Sigmoid colon (tissue), 6 donors: ENCODE measurements at regions not wholly inside any gene's neighbourhood (a gene's known extent, or its start where the extent isn't known, plus 50 kb on each side); places are given as distances from the start of the nearest gene placed in this dataset.

ENCODE experiments used
- DNase-seq: peaks from one replicate; pipeline ENCODE4 v3.0.0-alpha.2; 2019
- H3K27ac ChIP-seq, 4 donors: fragments of 200-600 bp; sonication (generic); one replicate each; pipeline ENCODE4 v1.5.1; 2016 to 2019; ENCODE audit warnings: mild to moderate bottlenecking in 1 of 4
- H3K27me3 ChIP-seq, 3 donors: fragments of 200-600 bp; sonication (generic); one replicate each; pipeline ENCODE4 v1.5.1; 2019; ENCODE audit warnings: mild to moderate bottlenecking in 1 of 3
- H3K36me3 ChIP-seq, 4 donors: fragments of 200-600 bp; sonication (generic); one replicate each; pipeline ENCODE4 v1.5.1; 2016 to 2019
- H3K4me1 ChIP-seq, 4 donors: fragments of 200-600 bp; sonication (generic); one replicate each; pipeline ENCODE4 v1.5.1; 2017 to 2019
- H3K4me3 ChIP-seq, 4 donors: fragments of 200-600 bp; sonication (generic); one replicate each; pipeline ENCODE4 v1.5.1; 2017 to 2019; ENCODE audit warnings: mild to moderate bottlenecking in 2 of 4, moderate library complexity in 1 of 4
- H3K9me3 ChIP-seq, 4 donors: fragments of 200-600 bp in 3 of 4; sonication (generic) in 3 of 4; one replicate each; pipeline versions ENCODE4 v1.5.1 to v1.6.1; 2013 to 2019
- CTCF ChIP-seq, 4 experiments: fragments of 450-650 bp in 3 of 4; fragments of 200-600 bp in 1 of 4; IDR thresholded peaks; one replicate each; pipeline ENCODE4 v1.5.1; 2016 to 2019; ENCODE audit warnings: antibody characterized with exemption in 4 of 4, mild to moderate bottlenecking in 3 of 4, moderate library complexity in 2 of 4
- EP300 ChIP-seq, 4 donors: sonication (generic); formaldehyde crosslinking; IDR thresholded peaks; one replicate each; pipeline ENCODE4 v1.6.1; 2017; ENCODE audit warnings: antibody characterized with exemption in 4 of 4
- POLR2A ChIP-seq, 2 donors: fragments of 450-650 bp; IDR thresholded peaks; one replicate each; pipeline ENCODE4 v1.6.1; 2016; ENCODE audit warnings: antibody characterized with exemption in 2 of 2, mild to moderate bottlenecking in 2 of 2, moderate library complexity in 2 of 2
- POLR2AphosphoS5 ChIP-seq, 4 donors: sonication (generic); formaldehyde crosslinking; IDR thresholded peaks; one replicate each; pipeline ENCODE4 v1.6.1; 2017; ENCODE audit warnings: antibody characterized with exemption in 4 of 4
- WGBS, 2 donors: extraction: QIAGEN DNeasy Blood & Tissue Kit; methylation state at CpG; one replicate each; pipeline ENCODE4 v1.1.7; 2013; 5-methylcytosine and 5-hydroxymethylcytosine counted together
- intact Hi-C: fragments of 100-400 bp; cut with DNase I; formaldehyde crosslinking; loops from one replicate; pipeline ENCODE4 v1.15.1; 2023
- donor health status: healthy with polysubstance abuse.
- donor health status: healthy.

GRCh38 chr14:49396801-49397200, 189.4 kb downstream of the RPS29 start:
- Histone ChIP-seq H3K36me3 (no peaks in the 10 kb centered on the region), H3K9me3 (no peaks in the 10 kb centered on the region), H3K4me1 (no peaks in the 10 kb centered on the region), H3K4me3 (no peak overlapping the region), H3K27ac (no peak overlapping the region), H3K27me3 (no peaks in the 10 kb centered on the region)
- TF ChIP-seq POLR2AphosphoS5 (IDR thresholded peaks at IDR 0.05), result no peak
- TF ChIP-seq EP300 (IDR thresholded peaks at IDR 0.05), result no peak
- no peak for TF ChIP-seq POLR2A (IDR thresholded peaks at IDR 0.05)
- no peak for TF ChIP-seq CTCF (IDR thresholded peaks at IDR 0.05)
- DNase-seq, result no peak
- intact Hi-C loops, result no loop called here

GRCh38 chr14:49381778-49382177, 204.4 kb downstream of the RPS29 start:
- Histone ChIP-seq H3K4me3 (no peak overlapping the region), H3K9me3 (no peaks in the 10 kb centered on the region), H3K4me1 (no peaks in the 10 kb centered on the region), H3K27me3 (no peaks in the 10 kb centered on the region), H3K36me3 (no peaks in the 10 kb centered on the region), H3K27ac (no peak overlapping the region)
- no peak for TF ChIP-seq POLR2AphosphoS5 (IDR thresholded peaks at IDR 0.05)
- TF ChIP-seq CTCF (IDR thresholded peaks at IDR 0.05), result no peak
- TF ChIP-seq EP300 (IDR thresholded peaks at IDR 0.05), result no peak
- TF ChIP-seq POLR2A (IDR thresholded peaks at IDR 0.05), result no peak
- intact Hi-C loops, result no loop called here
- 28 to 45% methylated on average over 1 of the region's 1 CpG for WGBS, 2 donors
- DNase-seq, result no peak

- H3K4me1 ChIP-seq, result no peaks in the 10 kb centered on the region
- intact Hi-C loops, result no loop called here
- WGBS, 2 donors, result 82 to 88% methylated on average over 3 of the region's 3 CpGs
- no peaks in the 10 kb centered on the region for H3K9me3 ChIP-seq
- TF ChIP-seq POLR2A (IDR thresholded peaks at IDR 0.05) (no peak), EP300 (IDR thresholded peaks at IDR 0.05) (no peak), CTCF (IDR thresholded peaks at IDR 0.05) (no peak), POLR2AphosphoS5 (IDR thresholded peaks at IDR 0.05) (no peak)
- H3K27ac ChIP-seq, result no peak overlapping the region
- H3K36me3 ChIP-seq, result no peaks in the 10 kb centered on the region
- no peak overlapping the region for H3K4me3 ChIP-seq
- H3K27me3 ChIP-seq, result no peaks in the 10 kb centered on the region
- no peak for DNase-seq
These were observed 218.5 kb downstream of the RPS29 start for GRCh38 chr14:49367696-49368095.

- DNase-seq, result no peak
- WGBS, 2 donors, result 19 to 25% methylated on average over 1 of the region's 1 CpG
- Histone ChIP-seq H3K4me3 (no peak overlapping the region), H3K9me3 (no peaks in the 10 kb centered on the region), H3K36me3 (no peaks in the 10 kb centered on the region), H3K4me1 (no peaks in the 10 kb centered on the region), H3K27ac (no peak overlapping the region), H3K27me3 (no peaks in the 10 kb centered on the region)
- intact Hi-C loops, result no loop called here
- TF ChIP-seq CTCF (IDR thresholded peaks at IDR 0.05), result no peak
- TF ChIP-seq EP300 (IDR thresholded peaks at IDR 0.05), result no peak
- no peak for TF ChIP-seq POLR2A (IDR thresholded peaks at IDR 0.05)
- TF ChIP-seq POLR2AphosphoS5 (IDR thresholded peaks at IDR 0.05), result no peak
These were observed 219.8 kb downstream of the RPS29 start for GRCh38 chr14:49366416-49366815.

- no peak for DNase-seq
- 61 to 67% methylated on average over 1 of the region's 1 CpG for WGBS, 2 donors
- peaks cover 0 to 3% (median 0%) of the 10 kb centered on the region in 4 donors for H3K9me3 ChIP-seq
- H3K27ac ChIP-seq, result no peak overlapping the region
- intact Hi-C loops, result no loop called here
- H3K36me3 ChIP-seq, result no peaks in the 10 kb centered on the region
- no peaks in the 10 kb centered on the region for H3K4me1 ChIP-seq
- TF ChIP-seq EP300 (IDR thresholded peaks at IDR 0.05), result no peak
- H3K27me3 ChIP-seq, result no peaks in the 10 kb centered on the region
- H3K4me3 ChIP-seq, result no peak overlapping the region
These were observed 221.4 kb downstream of the RPS29 start for GRCh38 chr14:49364752-49365117.
